ENCODE measurements at regions not wholly inside any gene's neighbourhood (a gene's known extent, or its start where the extent isn't known, plus 50 kb on each side); places are given as distances from the start of the nearest gene placed in this dataset.

DNA sequence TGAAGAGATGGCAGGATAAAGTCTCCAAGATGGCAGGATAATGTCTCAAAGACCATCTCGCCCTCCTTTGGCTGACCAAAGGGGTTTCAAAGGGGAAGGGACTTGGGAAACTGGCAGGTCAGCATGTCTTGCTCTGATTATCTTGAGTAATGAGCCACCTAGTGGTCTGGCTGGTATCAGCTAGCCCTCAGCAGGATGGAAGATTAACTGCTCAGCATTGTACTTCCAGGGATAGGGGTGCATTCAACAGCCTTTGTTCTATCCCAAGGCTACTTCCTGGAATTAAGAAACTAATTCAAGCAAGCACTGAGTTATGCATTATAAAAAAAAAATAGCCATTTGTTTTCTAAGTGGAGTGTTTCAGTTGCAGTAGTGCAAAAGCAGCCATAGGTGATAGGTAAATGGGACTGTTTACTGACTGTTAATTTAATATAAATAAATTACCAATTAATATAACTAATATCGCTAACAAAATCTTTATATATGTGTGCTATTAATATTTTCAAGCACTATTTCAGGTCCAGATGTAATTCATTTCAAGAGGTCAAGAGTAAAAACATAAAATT is 555.5 kb downstream of the CDH9 start:
- TF ChIP-seq CTCF (IDR thresholded peaks at IDR 0.05; ENCODE audit: low read depth, low read length) (peak; percentile 77), POLR2A (IDR thresholded peaks at IDR 0.05; ENCODE audit: extremely low read depth, insufficient read length) (no peak)

All from NB4 (cell line).